A549 (cell line): ENCODE measurements at regions not wholly inside any gene's neighbourhood (a gene's known extent, or its start where the extent isn't known, plus 50 kb on each side); places are given as distances from the start of the nearest gene placed in this dataset.

Experiments
- KDM5A ChIP-seq: fragments of 200-600 bp; sonication (generic); IDR thresholded peaks from 2 replicates; pipeline ENCODE4 v1.6.1; 2016; ENCODE audit warnings: antibody characterized with exemption, mild to moderate bottlenecking
- POLR2A ChIP-seq: IDR thresholded peaks from 2 replicates; pipeline ENCODE4 v1.6.1; 2012; ENCODE audit warnings: mild to moderate bottlenecking, low read length

DNA sequence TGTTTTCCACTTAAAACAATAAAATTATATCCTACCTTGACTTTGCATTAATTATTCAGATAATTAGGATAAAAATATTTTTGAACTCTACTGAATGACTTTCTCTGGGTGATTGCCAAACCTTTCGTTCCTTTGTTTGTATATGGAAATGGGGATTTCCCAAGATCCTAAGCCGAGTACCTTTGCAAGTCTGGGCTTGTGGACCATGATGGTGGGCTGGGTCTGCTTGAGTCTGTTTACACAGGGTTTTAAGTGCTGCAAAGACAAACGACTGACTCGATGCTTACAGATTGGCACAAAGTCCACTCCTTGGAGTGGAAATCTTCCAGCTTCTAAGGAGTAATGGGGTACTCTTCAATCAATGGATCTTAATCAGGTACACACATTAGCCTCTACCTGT is 659.5 kb downstream of the TSN start:
- TF ChIP-seq POLR2A (no peak), KDM5A (no peak)
